SK-N-SH treated with all-trans-retinoic acid at 6 μM for 48 hours (cell line): ENCODE measurements at regions not wholly inside any gene's neighbourhood (a gene's known extent, or its start where the extent isn't known, plus 50 kb on each side); places are given as distances from the start of the nearest gene placed in this dataset.

Experiments
- ATAC-seq: fragments of 200-7000 bp; cut with Tn5 transposase; 3 replicates; pipeline ENCODE4 v1.9.1; 2020; ENCODE audit warnings: mild to moderate bottlenecking, moderate library complexity
- ARNTL ChIP-seq: fragments of 450-650 bp; formaldehyde crosslinking; IDR thresholded peaks from 2 replicates; pipeline ENCODE4 v1.5.0; 2020; ENCODE audit warnings: low read depth, mild to moderate bottlenecking, moderate library complexity, borderline replicate concordance
- BACH2 ChIP-seq: fragments of 250-450 bp; sonication (Bioruptor Pico); IDR thresholded peaks from 2 replicates; pipeline ENCODE4 v1.9.0; 2021; ENCODE audit warnings: mild to moderate bottlenecking, borderline replicate concordance
- ESRRG ChIP-seq: fragments of 250-450 bp; sonication (Bioruptor Pico); IDR thresholded peaks from 2 replicates; pipeline ENCODE4 v1.6.1; 2021; ENCODE audit warnings: mild to moderate bottlenecking
- GLIS3 ChIP-seq: fragments of 250-450 bp; sonication (Bioruptor Pico); IDR thresholded peaks from 2 replicates; pipeline ENCODE4 v1.5.0; 2020; ENCODE audit warnings: mild to moderate bottlenecking, moderate library complexity
- ISL1 ChIP-seq: fragments of 250-450 bp; sonication (Bioruptor Pico); IDR thresholded peaks from 2 replicates; pipeline ENCODE4 v2.1.2; 2022; ENCODE audit warnings: mild to moderate bottlenecking, moderate library complexity
- OSR1 ChIP-seq: fragments of 250-450 bp; sonication (Bioruptor Pico); IDR thresholded peaks from 2 replicates; pipeline ENCODE4 v1.8.0; 2022; ENCODE audit warnings: moderate library complexity, mild to moderate bottlenecking, inconsistent platforms
- POU6F1 ChIP-seq: fragments of 250-450 bp; sonication (Bioruptor Pico); IDR thresholded peaks from 2 replicates; pipeline ENCODE4 v1.8.0; 2021; ENCODE audit warnings: low read depth, mild to moderate bottlenecking, moderate library complexity, borderline replicate concordance
- PPARA ChIP-seq: fragments of 250-450 bp; sonication (Bioruptor Pico); IDR thresholded peaks from 2 replicates; pipeline ENCODE4 v1.5.0; 2020; ENCODE audit warnings: mild to moderate bottlenecking, borderline replicate concordance
- RARB ChIP-seq: fragments of 250-450 bp; sonication (Bioruptor Pico); IDR thresholded peaks from 2 replicates; pipeline ENCODE4 v1.8.0; 2021; ENCODE audit warnings: mild to moderate bottlenecking, moderate library complexity
- SNAI2 ChIP-seq: fragments of 250-450 bp; sonication (Bioruptor Pico); IDR thresholded peaks from 2 replicates; pipeline ENCODE4 v1.5.0; 2020; ENCODE audit warnings: mild to moderate bottlenecking, moderate library complexity
- TCF4 ChIP-seq: fragments of 250-450 bp; sonication (Bioruptor Pico); IDR thresholded peaks from 2 replicates; pipeline ENCODE4 v1.8.0; 2021; ENCODE audit warnings: mild to moderate bottlenecking, moderate library complexity, borderline replicate concordance
- TSHZ2 ChIP-seq: fragments of 250-450 bp; sonication (Bioruptor Pico); IDR thresholded peaks from 2 replicates; pipeline ENCODE4 v1.5.0; 2020; ENCODE audit warnings: mild to moderate bottlenecking, moderate library complexity
- ZFP3 ChIP-seq: fragments of 250-450 bp; sonication (Bioruptor Pico); IDR thresholded peaks from 2 replicates; pipeline ENCODE4 v1.5.0; 2020; ENCODE audit warnings: mild to moderate bottlenecking, moderate library complexity
- ZFP30 ChIP-seq: fragments of 450-650 bp; formaldehyde crosslinking; IDR thresholded peaks from 2 replicates; pipeline ENCODE4 v1.5.0; 2022; ENCODE audit warnings: mild to moderate bottlenecking, moderate library complexity
- ZNF565 ChIP-seq: fragments of 450-650 bp; formaldehyde crosslinking; conservative IDR thresholded peaks from 2 replicates; pipeline ENCODE4 v1.5.0; 2020; ENCODE audit warnings: low read depth, mild to moderate bottlenecking, moderate library complexity
- ZNF70 ChIP-seq: fragments of 450-650 bp; formaldehyde crosslinking; IDR thresholded peaks from 2 replicates; pipeline ENCODE4 v1.5.0; 2020; ENCODE audit warnings: mild to moderate bottlenecking, moderate library complexity
- ZNF8 ChIP-seq: fragments of 450-650 bp; formaldehyde crosslinking; IDR thresholded peaks from 2 replicates; pipeline ENCODE4 v1.5.0; 2020; ENCODE audit warnings: mild to moderate bottlenecking, moderate library complexity
- TF ChIP-seq, protein P1 (sequence below): fragments of 250-450 bp; sonication (Bioruptor Pico); IDR thresholded peaks from 2 replicates; pipeline ENCODE4 v1.5.1; 2021; ENCODE audit warnings: mild to moderate bottlenecking, moderate library complexity

GRCh38 chr10:42979181-42979580 lies 97.7 kb upstream of the RET start:
- ATAC-seq = no peak
- no peak for TF ChIP-seq ZNF565 (CRISPR knock-in tag)
- TF ChIP-seq ZNF70 (CRISPR knock-in tag) = no peak
- TF ChIP-seq TSHZ2 (CRISPR knock-in tag) = no peak
- TF ChIP-seq POU6F1 = no peak
- no peak for TF ChIP-seq ISL1 (CRISPR knock-in tag)
- no peak for TF ChIP-seq SNAI2 (CRISPR knock-in tag)
- TF ChIP-seq BACH2 (CRISPR knock-in tag) = no peak
- TF ChIP-seq OSR1 = no peak
- no peak for TF ChIP-seq ZNF8 (CRISPR knock-in tag)
- no peak for TF ChIP-seq PPARA (CRISPR knock-in tag)
- TF ChIP-seq, protein P1, sequence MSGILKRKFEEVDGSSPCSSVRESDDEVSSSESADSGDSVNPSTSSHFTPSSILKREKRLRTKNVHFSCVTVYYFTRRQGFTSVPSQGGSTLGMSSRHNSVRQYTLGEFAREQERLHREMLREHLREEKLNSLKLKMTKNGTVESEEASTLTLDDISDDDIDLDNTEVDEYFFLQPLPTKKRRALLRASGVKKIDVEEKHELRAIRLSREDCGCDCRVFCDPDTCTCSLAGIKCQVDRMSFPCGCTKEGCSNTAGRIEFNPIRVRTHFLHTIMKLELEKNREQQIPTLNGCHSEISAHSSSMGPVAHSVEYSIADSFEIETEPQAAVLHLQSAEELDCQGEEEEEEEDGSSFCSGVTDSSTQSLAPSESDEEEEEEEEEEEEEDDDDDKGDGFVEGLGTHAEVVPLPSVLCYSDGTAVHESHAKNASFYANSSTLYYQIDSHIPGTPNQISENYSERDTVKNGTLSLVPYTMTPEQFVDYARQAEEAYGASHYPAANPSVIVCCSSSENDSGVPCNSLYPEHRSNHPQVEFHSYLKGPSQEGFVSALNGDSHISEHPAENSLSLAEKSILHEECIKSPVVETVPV (CRISPR knock-in tag) = no peak
- no peak for TF ChIP-seq TCF4

DNA sequence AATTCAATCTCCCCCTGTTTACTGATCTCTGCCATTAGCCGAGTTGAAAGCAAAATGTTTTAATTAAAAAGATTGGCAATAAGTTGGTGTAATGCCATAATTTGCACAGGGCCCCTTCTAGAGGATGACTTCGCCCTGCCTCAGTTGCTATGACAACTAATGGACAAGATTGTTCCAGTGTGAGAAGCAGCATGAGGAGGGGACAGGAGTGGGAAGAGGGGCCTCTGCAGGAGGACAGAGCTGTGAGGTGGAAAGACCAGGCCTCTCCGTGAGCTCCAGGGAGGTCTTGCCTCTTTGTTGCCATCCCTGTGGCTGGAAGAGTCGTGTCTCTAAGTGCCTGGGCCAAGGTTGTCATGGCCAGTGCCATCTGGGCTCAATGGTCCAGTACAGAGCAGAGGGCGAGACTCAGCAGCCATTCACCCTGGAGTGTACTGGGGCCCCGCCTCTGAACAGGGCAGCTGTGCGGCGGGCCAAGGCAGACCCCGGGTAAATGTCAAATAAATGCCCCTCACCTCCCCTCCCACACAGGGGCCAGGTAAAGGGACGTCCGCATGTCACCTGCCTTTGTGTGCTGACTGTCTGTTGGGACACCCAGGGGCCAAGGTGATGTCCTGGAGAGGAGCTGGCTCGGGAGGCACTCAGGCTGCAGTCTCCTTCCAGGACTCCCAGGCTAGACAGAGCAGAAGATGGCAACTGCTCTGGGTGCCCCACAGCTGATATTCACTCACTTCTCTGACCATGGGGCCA lies 97.0 kb upstream of the RET start:
- TF ChIP-seq ZNF8 (CRISPR knock-in tag) (peak; percentile 6; the same call in 1 of the 2 replicates), RARB (CRISPR knock-in tag) (no peak)
- TF ChIP-seq, protein P1 (CRISPR knock-in tag) = no peak
- TF ChIP-seq, all 23 proteins: peak for 1

DNA sequence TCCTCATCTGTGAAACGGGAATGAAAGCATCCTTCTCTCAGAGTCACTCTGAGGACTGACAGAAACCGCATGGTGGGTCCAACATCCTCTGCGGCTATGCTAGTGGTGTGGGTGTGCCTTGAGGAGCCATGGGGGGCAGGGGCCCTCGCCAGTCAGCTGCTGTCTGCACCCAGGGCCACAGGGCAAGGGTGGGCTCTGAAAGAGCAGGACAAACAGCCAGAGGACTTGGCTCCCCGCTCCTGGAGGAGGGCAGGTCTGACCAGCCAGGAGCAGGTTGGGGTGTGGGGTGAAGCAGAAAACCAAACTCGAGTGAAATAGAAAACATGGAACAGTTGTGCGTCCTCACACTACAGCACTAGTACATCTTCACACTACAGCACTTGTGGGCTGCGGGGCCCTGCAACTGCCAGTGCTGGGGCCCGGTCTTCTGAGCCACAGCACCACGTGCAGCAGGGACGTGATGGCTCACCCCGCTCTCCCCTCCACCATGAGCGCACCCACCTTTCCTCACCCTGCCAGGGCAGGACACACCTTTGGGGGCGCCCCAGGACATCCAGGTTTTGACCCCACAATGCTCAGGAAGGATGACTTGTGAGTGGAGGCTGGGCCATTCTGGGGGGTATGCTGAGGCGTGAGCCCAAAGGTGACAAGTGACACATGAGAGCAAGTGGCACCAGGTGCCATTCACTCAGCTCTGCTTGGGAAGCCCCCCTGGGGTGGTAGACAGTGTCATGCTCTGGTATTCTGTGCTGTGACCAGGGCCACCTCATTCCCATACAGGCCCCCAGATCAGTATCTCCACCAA lies 96.1 kb upstream of the RET start:
- TF ChIP-seq ZNF8 (CRISPR knock-in tag) = no peak
- no peak for TF ChIP-seq ZFP3
- TF ChIP-seq ESRRG (CRISPR knock-in tag) = no peak
- no peak for TF ChIP-seq BACH2 (CRISPR knock-in tag)
- no peak for TF ChIP-seq PPARA (CRISPR knock-in tag)
- no peak for TF ChIP-seq GLIS3 (CRISPR knock-in tag)
- no peak for TF ChIP-seq SNAI2 (CRISPR knock-in tag)
- no peak for TF ChIP-seq ZFP30 (CRISPR knock-in tag)
- TF ChIP-seq, all 23 proteins: peak for 0
- no peak for ATAC-seq

More for the DNA sequence above, 97.0 kb upstream of the RET start:
- ATAC-seq = no peak

DNA sequence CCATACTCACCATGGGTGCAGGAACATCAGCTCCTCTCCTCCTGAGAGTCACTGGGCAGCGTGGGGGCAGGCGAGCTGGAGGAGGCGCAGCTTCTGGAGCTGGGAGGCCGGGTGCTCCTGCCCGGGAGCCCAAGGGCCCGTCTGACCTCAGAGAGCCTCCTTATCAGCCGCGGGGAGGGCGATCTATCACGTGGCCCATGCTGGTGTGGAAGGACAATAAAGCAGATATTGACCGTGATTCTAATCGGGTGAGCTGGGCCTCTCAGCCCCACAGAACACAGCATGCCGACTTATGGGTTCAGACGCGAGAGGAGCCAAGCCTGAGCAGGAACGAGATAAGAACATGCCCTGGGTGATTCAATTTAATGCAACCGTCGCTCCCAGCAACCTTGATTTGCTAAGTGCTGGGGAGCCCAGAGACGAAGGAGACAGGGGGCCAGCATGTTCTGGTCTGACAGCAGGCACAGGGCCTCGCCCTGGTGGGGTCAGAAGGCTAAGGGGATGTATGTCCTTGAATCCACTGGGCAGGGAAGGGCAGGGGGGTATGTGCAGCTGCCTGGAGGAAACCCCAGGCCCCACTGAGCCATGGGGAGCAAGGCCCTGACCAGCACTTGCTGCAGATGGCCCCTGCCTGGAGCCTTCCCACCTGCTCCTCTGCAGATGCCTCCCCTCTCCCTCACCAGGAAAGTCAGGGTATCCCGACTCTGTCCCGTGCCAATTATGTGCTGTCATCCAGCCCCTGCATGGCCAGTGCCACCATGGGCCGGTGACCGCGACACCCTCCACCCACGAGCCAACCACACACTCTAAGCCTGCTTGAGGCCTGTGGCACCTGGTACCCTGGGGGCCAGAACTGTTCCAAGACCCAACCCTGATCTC lies 95.3 kb upstream of the RET start:
- ATAC-seq = peak; percentile 38; the same call in 1 of the 3 replicates
- TF ChIP-seq, protein P1 (CRISPR knock-in tag) = 0 out of 2 replicates have a peak, but pooled peaks have one; percentile 7
- TF ChIP-seq OSR1 (no peak), TSHZ2 (CRISPR knock-in tag) (peak; percentile 88; the same call in 1 of the 2 replicates), ARNTL (CRISPR knock-in tag) (peak; percentile 58; the same call in 1 of the 2 replicates), PPARA (CRISPR knock-in tag) (peak; percentile 81; the same call in 1 of the 2 replicates)
